AG04449 (cell line): ENCODE measurements at regions not wholly inside any gene's neighbourhood (a gene's known extent, or its start where the extent isn't known, plus 50 kb on each side); places are given as distances from the start of the nearest gene placed in this dataset.

Source experiments
- CTCF ChIA-PET: fragments of 350-600 bp; formaldehyde crosslinking; extraction: SDS; loops from one replicate; lab custom pipeline; 2021; ENCODE audit warnings: antibody characterized with exemption; lab: Yijun Ruan, JAX
- POLR2A ChIA-PET: fragments of 400-600, 350-600 bp; formaldehyde crosslinking; extraction: SDS; loops from one replicate; lab custom pipeline; 2020; ENCODE audit warnings: antibody characterized with exemption, inconsistent platforms; lab: Yijun Ruan, JAX
- DNase-seq: peaks from one replicate; pipeline ENCODE4 v3.0.0-alpha.2; 2010; ENCODE audit warnings: low read depth, low spot score
- H3K4me3 ChIP-seq: 2 replicates; pipeline ENCODE4 v1.5.1; 2011; ENCODE audit warnings: low read depth, mild to moderate bottlenecking, control low read depth, low read length
- CTCF ChIP-seq: IDR thresholded peaks from one replicate; pipeline ENCODE4 v1.5.1; 2011; ENCODE audit warnings: mild to moderate bottlenecking, moderate library complexity, low read length, control low read depth, inconsistent platforms; ENCODE audit not compliant: insufficient read depth; ENCODE audit errors: missing control alignments

- no peak for DNase-seq
- ChIA-PET CTCF (no interaction called here), POLR2A (no interaction called here)
- H3K4me3 ChIP-seq = no peak overlapping the region
- no peak for TF ChIP-seq CTCF
Observed at GRCh38 chr1:99098589-99098988, 93.9 kb upstream of the PLPPR5 start.

DNA sequence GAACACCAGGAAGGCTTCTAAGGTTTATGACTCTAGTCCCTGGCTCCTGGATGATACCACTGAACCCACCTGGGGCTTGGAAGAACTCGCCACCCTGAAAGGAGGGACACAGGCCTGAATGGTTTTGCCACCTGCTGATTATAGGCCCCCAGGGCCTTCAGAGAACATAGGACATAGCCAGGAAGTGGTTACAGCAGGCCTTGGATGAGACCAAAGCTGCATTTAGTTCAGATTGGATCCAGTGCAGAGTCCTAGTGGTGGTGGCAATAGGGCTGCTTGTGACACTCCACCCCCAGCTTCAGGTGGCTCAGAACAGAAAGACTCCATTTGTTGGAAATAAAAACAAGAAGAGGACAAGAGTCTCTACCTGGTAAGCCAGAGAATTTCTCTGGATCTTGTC lies 101.6 kb upstream of the PLPPR5 start:
- H3K4me3 ChIP-seq = no peak overlapping the region
- CTCF ChIA-PET = no interaction called here
- POLR2A ChIA-PET = no interaction called here
- no peak for DNase-seq
- no peak for TF ChIP-seq CTCF

DNA sequence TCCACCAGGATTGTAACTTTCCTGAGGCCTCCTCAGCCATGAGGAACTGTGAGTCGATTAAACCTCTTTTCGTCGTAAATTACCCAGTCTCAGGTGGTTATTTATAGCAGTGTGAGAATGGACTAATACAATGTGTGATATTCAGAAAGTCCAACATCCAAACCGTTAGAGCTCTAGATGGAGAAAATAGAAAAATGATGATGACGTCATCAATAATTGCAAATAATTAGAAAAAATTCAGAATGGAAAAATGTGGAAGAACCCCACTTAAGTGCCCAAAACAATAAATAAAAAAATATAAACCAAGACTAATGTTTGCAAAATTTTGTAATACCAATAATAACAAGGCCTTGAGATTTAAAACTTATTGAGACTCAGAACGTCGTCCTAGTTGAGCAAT lies 103.0 kb upstream of the PLPPR5 start:
- POLR2A ChIA-PET = no interaction called here
- TF ChIP-seq CTCF = no peak
- no peak overlapping the region for H3K4me3 ChIP-seq
- CTCF ChIA-PET = no interaction called here
- DNase-seq = no peak

DNA sequence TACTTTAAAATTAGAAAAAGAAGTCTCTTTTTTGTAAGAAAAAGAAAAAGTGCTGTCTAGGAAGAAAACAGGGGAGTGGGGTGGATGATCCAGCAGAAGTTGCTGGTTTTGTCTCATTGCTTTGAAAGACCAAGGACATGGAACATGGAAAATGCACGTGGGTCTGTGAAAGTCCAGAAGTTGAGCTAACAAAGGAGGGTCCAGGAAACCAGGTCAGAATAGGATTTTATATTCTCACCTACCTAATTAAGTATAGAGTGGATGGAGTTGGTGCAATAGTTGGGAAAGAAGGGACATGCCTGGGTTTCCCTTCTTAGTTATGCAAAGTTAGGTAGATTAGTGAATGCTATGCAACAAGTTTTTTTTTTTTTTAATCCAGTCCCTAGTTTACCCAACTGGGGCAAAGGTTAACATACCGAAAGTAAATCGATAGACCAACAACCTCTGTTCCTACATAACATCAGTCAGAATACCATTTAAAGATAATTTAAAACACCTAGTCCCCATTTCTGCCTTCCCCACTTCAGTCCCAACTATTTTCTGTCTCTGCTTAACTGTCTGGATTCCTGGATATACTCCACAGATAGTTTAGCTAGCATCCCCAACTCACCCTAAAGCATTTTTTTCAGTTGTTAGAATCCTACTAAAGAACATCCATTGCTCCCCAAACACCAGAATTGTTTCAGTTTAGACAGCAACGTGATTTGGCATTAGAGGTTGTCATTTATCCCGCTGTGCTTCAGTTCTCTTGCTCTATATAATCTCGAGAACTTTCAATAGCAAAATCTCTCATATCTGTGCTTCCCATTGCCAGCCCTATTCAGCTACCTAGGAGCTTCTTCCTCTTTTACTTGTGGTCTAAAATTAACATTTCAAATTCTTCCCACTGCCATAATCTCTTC lies 105.7 kb upstream of the PLPPR5 start:
- POLR2A ChIA-PET = no interaction called here
- CTCF ChIA-PET = no interaction called here
- H3K4me3 ChIP-seq = no peak overlapping the region
- no peak for DNase-seq
- no peak for TF ChIP-seq CTCF

DNA sequence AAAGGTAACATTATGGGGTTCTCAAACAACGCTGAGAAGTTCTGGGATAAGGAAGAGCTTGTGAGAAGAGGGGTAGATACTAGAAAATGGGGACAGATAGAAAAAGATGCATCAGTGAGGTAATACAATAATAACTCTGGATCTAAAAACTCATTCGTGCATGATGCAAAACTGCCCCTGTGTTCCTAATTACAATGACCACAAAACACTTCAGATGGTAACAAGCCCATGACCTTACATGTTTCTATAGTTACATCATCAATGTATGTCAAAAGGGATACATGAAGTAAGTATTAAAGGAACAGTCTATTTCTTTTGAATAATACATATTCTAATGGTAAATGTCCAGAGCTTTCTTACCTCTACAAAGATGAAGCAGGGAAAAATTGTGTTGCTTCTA lies 110.6 kb upstream of the PLPPR5 start:
- no peak overlapping the region for H3K4me3 ChIP-seq
- ChIA-PET POLR2A (no interaction called here), CTCF (no interaction called here)
- no peak for TF ChIP-seq CTCF
- DNase-seq = no peak

DNA sequence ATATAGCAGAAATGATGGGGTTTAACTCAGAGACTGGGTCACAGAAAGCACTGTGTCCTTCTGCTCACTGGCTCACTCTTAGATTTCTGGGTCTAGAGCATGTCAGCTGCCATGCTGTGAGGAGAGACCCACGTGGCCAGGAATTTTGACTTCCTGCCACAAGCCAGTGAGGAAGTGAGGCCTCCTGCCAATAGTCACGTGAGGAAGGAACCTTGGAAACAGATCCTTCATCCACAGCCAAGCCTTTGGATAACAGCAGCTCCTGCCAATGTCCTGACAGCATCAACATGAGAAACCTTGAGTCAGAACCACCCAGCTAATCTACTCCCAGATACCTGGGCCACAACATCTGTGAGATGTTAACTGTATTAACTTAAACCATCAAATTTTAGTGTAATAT lies 114.5 kb upstream of the PLPPR5 start:
- no peak overlapping the region for H3K4me3 ChIP-seq
- POLR2A ChIA-PET = no interaction called here
- no peak for TF ChIP-seq CTCF
- DNase-seq = no peak
- CTCF ChIA-PET = interaction anchor here (1.2 kb wide), 1 partner anchor 363 kb away, joined by 3 read pairs; no protein-coding TSS in a partner anchor
